Bronchial epithelial cell (primary cell): ENCODE measurements at regions not wholly inside any gene's neighbourhood (a gene's known extent, or its start where the extent isn't known, plus 50 kb on each side); places are given as distances from the start of the nearest gene placed in this dataset.

Experiments used
- DNase-seq: peaks from one replicate; pipeline ENCODE4 v3.0.0-alpha.2; 2010; ENCODE audit warnings: low read depth
- FAIRE-seq: peaks from 2 replicates; lab custom pipeline; 2011; peaks lifted over from hg19 to GRCh38; lab: Jason Lieb, UNC
- H3K27me3 ChIP-seq: 2 replicates; pipeline ENCODE4 v1.5.1; 2011; ENCODE audit warnings: low read length; ENCODE audit not compliant: control insufficient read depth, insufficient read depth
- H3K36me3 ChIP-seq: 2 replicates; pipeline ENCODE4 v1.5.1; 2011; ENCODE audit warnings: low read length; ENCODE audit not compliant: control insufficient read depth, insufficient read depth
- H3K4me3 ChIP-seq: 2 replicates; pipeline ENCODE4 v1.5.1; 2011; ENCODE audit warnings: mild to moderate bottlenecking, low read depth, low read length, control low read depth
- TF ChIP-seq, protein P1 (sequence below): IDR thresholded peaks from 2 replicates; pipeline ENCODE4 v1.5.1; 2011; ENCODE audit warnings: mild to moderate bottlenecking, moderate library complexity, low read length, control low read depth, inconsistent platforms; ENCODE audit not compliant: insufficient read depth, severe bottlenecking

DNA sequence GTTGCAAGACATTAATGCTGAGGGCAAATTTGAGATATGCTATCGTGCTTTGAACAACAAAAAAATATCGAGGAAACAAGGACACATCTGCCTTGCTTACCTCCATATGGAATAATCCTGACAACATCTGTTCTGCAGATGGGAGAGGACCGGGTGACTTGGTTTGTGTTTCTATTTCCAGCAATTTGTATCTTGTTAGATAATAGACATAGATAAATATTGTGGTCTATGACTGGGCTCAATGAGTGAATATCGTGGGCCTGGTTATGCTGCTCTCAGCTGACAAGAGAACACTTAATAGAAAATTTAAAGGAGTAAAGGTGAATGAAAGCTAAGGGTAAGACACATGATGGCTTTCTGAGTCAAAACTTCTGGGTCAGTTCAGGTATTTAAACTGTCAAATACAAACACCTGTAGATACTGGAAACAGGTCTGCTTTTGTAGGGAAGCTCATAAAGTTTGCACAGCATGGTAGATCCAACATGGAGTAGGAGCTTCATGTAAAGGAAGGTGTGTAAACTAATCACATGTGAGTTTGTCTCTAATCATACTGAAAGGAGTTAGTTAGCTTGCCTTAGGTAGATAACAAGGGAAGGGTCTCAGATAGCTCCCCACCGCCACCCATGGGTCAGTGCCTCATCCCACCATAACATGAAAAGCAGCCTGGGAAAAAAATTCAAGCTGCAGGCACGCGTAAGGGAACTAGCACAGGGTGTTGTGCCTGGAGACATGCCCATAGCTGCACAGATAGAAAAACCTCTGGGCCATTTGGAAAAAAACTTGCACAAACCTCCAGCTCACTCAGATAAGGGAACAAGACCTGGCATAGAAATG is 904.1 kb upstream of the EPHA5 start:
- TF ChIP-seq, protein P1, sequence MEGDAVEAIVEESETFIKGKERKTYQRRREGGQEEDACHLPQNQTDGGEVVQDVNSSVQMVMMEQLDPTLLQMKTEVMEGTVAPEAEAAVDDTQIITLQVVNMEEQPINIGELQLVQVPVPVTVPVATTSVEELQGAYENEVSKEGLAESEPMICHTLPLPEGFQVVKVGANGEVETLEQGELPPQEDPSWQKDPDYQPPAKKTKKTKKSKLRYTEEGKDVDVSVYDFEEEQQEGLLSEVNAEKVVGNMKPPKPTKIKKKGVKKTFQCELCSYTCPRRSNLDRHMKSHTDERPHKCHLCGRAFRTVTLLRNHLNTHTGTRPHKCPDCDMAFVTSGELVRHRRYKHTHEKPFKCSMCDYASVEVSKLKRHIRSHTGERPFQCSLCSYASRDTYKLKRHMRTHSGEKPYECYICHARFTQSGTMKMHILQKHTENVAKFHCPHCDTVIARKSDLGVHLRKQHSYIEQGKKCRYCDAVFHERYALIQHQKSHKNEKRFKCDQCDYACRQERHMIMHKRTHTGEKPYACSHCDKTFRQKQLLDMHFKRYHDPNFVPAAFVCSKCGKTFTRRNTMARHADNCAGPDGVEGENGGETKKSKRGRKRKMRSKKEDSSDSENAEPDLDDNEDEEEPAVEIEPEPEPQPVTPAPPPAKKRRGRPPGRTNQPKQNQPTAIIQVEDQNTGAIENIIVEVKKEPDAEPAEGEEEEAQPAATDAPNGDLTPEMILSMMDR, result no peak
- DNase-seq, result no peak
- H3K36me3 ChIP-seq, result no peaks in the 10 kb centered on the region
- FAIRE-seq, result no peak
- H3K27me3 ChIP-seq, result no peaks in the 10 kb centered on the region
- no peak overlapping the region for H3K4me3 ChIP-seq

DNA sequence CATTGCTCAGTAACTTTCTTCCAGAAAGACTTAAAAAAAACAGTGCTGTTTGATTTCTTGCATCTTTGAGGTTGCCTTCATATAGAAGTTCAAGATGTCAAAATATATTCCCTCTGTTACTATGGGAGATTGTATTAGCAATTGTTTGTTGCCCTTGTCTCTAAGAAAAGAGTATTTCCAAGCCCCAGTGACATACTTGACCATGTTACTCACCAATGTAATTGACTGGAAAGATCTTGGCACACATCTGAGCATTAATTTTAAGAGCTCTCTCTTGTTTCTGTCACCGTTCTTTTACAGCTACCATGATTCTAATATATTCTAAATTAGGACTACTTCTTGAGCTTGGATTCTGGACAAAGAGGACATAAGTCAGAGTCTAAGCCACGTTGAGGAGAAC is 902.7 kb upstream of the EPHA5 start:
- TF ChIP-seq, protein P1, result no peak
- Histone ChIP-seq H3K36me3 (no peaks in the 10 kb centered on the region), H3K4me3 (no peak overlapping the region), H3K27me3 (no peaks in the 10 kb centered on the region)
- FAIRE-seq, result no peak
- peak; percentile 53 for DNase-seq

DNA sequence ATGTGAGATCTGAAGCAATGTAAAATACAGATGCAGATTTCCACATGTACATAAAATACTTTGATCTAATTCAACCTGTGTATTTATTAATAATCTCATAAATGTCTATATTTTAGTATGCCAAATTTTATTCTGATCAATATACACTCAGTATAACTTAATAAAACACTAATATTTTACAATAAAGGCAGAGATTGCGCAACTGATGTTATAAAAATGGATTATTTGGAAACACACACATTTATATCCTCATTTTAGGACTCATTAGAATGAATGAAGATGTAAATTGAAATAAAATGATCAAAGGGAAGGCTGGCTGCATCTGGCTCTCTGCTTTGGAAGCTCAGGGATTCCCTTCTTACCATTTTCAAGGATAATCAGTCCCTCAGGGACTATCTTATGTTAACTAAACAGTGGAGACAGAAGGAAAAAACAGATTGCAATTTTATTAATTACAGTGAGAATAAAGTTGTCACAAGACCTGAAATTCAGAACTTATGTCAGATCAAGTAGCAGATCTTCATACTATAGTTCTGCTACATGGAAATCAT is 900.9 kb upstream of the EPHA5 start:
- no peak for DNase-seq
- no peaks in the 10 kb centered on the region for H3K36me3 ChIP-seq
- TF ChIP-seq, protein P1, result no peak
- no peak for FAIRE-seq
- no peaks in the 10 kb centered on the region for H3K27me3 ChIP-seq
- no peak overlapping the region for H3K4me3 ChIP-seq

DNA sequence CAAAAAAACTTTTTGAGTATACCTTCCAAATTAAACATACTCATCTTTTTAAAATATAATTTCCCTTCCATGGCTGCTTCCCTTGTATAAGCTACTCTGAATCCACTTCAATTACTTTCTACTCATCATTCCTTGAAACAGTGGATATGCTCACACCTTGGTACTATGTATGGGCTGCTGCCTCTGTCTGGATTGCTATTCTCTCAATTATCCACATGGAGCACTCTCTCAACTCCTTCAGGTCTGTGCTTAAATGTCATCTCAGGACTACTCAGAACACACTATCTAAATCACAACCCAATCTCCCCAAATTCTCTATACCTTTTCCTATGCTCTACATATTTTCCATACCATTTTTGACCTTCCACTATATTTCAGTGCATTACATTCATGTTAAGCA is 898.9 kb upstream of the EPHA5 start:
- Histone ChIP-seq H3K27me3 (no peaks in the 10 kb centered on the region), H3K4me3 (no peak overlapping the region), H3K36me3 (no peaks in the 10 kb centered on the region)
- no peak for DNase-seq
- FAIRE-seq, result no peak
- TF ChIP-seq, protein P1, result no peak

DNA sequence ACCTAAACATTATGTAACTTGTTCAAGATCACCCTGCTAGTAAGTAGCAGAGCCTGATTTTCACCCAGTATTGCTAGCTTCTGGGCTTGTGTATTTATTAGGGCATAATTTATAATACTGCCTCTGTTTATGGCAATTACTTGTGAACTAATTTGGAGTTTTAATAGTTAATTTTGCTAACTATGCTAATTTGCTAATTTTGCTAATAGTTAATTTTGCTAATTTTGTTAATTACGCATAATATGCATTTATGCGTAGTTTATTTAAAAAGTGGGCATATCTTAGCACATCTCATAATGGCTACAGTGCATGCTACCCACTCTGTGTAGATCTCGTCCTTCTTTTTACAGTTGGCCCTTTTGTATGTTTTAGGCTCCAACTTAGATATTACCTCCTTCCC is 898.1 kb upstream of the EPHA5 start:
- FAIRE-seq (no peak), DNase-seq (no peak)
- no peak overlapping the region for H3K4me3 ChIP-seq
- H3K27me3 ChIP-seq, result no peaks in the 10 kb centered on the region
- H3K36me3 ChIP-seq, result no peaks in the 10 kb centered on the region
- TF ChIP-seq, protein P1, result no peak

DNA sequence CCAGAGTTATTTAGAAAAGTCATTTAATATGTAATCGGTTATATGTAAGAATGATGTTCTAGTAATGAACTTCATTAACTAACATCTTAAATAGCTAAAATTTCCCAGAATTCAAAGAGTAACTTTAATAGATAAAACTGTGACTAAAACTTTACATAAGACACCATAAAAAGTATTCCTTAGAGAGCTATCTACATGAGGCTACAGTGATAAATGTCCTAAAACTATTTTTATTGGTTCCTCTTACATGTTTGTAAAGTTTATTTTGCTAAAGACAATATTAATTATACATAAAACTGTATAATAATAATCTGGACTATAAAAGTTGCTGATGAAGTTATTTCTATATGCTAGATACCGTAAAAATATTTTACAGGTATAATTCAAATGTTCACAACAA is 897.7 kb upstream of the EPHA5 start:
- H3K27me3 ChIP-seq, result no peaks in the 10 kb centered on the region
- no peaks in the 10 kb centered on the region for H3K36me3 ChIP-seq
- TF ChIP-seq, protein P1, result no peak
- DNase-seq (no peak), FAIRE-seq (no peak)
- H3K4me3 ChIP-seq, result no peak overlapping the region
